Stimulated activated CD8-positive, alpha-beta memory T cell treated with anti-CD3 and anti-CD28 coated beads, Interleukin-7, amount 100 ng/mL, for 24 hours (primary cell): ENCODE measurements at regions not wholly inside any gene's neighbourhood (a gene's known extent, or its start where the extent isn't known, plus 50 kb on each side); places are given as distances from the start of the nearest gene placed in this dataset.
"Not testable (repeated sequence)": the region's sequence is repeated elsewhere in the genome, so short reads cannot be mapped to it uniquely, and the experiment has no call there.

Experiments used
- DNase-seq: peaks from one replicate; pipeline ENCODE4 v3.0.0-alpha.2; 2020; ENCODE audit warnings: low read depth

- no peak for DNase-seq
These were observed 50.9 kb upstream of the PTPDC1 start for GRCh38 chr9:94033383-94033782.

DNA sequence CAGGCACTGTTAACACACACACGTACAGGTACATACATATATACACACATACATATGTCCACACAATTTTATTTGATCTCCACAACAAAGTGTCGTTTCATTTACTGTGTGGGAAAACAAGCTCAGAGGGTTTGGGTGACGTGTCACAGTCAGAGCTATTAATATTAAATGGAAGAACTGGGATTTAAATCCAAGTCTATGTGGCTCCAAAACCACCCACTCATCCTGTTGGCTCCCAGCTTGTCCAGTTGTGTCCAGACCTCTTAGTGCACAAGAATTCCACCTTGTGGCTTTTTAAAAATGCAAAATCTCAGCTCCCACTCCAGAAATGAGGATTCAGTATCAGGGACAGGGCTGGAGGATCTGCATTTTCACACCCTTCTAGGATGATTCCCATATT, 52.3 kb upstream of the PTPDC1 start:
- no peak for DNase-seq

DNA sequence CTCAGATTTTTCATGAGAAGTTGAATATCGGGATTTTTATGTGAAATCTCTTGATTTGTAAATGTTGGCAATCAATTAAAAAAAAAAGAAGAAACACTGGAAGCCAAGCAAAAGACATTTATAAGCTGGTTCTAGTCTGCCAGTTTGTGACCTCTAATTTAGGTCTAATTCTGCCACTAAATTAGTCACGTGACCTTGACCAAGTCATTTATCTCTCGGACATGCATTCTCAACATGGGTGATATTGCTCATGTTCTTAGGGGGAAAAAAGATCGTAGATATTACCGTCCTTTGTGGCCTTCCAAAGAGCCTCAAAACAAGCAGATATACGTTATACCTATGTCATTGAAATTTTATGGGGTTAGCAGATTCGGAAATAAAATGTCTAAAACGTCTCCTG, 52.9 kb upstream of the PTPDC1 start:
- DNase-seq: no peak

- peak; percentile 49 for DNase-seq
These were observed 53.7 kb upstream of the PTPDC1 start for GRCh38 chr9:94030318-94031179.

DNA sequence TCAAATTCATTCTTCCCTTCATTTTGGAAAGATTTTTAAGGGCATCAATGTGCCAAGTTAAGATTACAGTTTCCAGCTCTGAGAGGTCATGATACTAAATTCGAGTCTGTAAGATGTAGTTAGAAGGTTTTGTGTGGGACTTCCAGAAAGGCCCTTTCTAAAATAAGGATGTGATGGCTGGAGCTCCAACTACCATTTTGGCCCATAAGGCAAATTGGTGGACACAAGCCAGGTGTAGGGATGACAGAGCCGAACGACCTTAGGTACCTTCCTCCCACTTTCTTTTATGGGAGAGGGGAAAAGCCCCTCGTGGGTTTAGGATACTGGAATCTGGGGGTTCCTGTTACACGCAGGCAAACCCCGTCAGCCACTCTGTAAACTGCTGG, 54.3 kb upstream of the PTPDC1 start:
- DNase-seq: no peak

GRCh38 chr9:94026816-94027215, 57.4 kb upstream of the PTPDC1 start:
- DNase-seq: no peak

DNA sequence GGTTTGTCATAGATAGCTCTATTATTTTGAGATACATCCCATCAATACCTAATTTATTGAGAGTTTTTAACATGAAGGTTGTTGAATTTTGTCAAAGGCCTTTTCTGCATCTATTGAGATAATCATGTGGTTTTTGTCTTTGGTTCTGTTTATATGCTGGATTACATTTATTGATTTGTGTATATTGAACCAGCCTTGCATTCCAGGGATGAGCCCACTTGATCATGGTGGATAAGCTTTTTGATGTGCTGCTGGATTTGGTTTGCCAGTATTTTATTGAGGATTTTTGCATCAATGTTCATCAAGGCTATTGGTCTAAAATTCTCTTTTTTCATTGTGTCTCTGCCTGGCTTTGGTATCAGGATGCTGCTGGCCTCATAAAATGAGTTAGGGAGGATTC, 61.8 kb upstream of the PTPDC1 start:
- DNase-seq: not testable (repeated sequence)

DNA sequence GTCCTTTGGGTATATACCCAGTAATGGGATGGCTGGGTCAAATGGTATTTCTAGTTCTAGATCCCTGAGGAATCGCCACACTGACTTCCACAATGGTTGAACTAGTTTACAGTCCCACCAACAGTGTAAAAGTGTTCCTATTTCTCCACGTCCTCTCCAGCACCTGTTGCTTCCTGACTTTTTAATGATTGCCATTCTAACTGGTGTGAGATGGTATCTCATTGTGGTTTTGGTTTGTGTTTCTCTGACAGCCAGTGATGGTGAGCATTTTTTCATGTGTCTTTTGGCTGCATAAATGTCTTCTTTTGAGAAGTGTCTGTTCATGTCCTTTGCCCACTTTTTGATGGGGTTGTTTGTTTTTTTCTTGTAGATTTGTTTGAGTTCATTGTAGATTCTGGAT, 63.4 kb upstream of the PTPDC1 start:
- not testable (repeated sequence) for DNase-seq

GRCh38 chr9:94018628-94019027, 63.5 kb upstream of the BARX1 start:
- no peak for DNase-seq

- DNase-seq: no peak
These were observed 62.9 kb upstream of the BARX1 start for GRCh38 chr9:94017939-94018531.

GRCh38 chr9:94016744-94017143, 61.6 kb upstream of the BARX1 start:
- no peak for DNase-seq

DNA sequence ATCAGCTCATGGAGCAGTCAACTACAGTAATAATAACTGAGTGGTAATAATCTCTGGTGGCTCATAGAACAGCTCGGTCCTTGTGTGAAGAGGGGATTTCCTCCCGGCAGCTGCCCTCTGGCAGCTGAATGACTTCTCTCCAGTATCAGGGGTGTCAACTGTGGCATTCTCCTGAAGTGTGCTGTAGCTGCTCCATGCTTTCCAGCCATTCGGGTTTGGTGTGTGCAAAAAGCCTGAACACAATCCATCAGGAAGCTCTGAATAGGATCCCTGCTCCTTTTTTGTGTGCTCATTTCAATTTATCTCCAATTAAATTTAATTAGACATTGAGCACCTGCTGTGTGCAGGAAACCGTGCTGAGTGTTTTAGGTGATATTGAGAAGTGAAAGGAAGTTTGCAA, 59.8 kb upstream of the BARX1 start:
- DNase-seq: no peak

GRCh38 chr9:94014066-94014654, 59.0 kb upstream of the BARX1 start:
- no peak for DNase-seq

- DNase-seq: no peak
These were observed 55.9 kb upstream of the BARX1 start for GRCh38 chr9:94010980-94011533.

GRCh38 chr9:94005272-94005901, 50.2 kb upstream of the BARX1 start:
- no peak for DNase-seq
